22Rv1 (cell line): ENCODE measurements at regions not wholly inside any gene's neighbourhood (a gene's known extent, or its start where the extent isn't known, plus 50 kb on each side); places are given as distances from the start of the nearest gene placed in this dataset.

Experiments used
- H3K27ac ChIP-seq: fragments of 450-650 bp; 2 replicates; pipeline ENCODE4 v1.5.1; 2017
- CTCF ChIP-seq: fragments of 450-650 bp; IDR thresholded peaks from 2 replicates; pipeline ENCODE4 v1.5.1; 2017; ENCODE audit warnings: mild to moderate bottlenecking
- ZFX ChIP-seq: fragments of 450-650 bp; IDR thresholded peaks from 2 replicates; pipeline ENCODE4 v1.6.1; 2017; ENCODE audit warnings: antibody characterized with exemption, borderline replicate concordance

GRCh38 chr1:64388336-64388735, 81.6 kb upstream of the CACHD1 start:
- H3K27ac ChIP-seq, result no peak overlapping the region
- no peak for TF ChIP-seq ZFX
- no peak for TF ChIP-seq CTCF

GRCh38 chr1:64392109-64392508, 77.8 kb upstream of the CACHD1 start:
- TF ChIP-seq CTCF (no peak), ZFX (no peak)

GRCh38 chr1:64393790-64394189, 76.1 kb upstream of the CACHD1 start:
- TF ChIP-seq ZFX, result no peak
- no peak for TF ChIP-seq CTCF
- H3K27ac ChIP-seq, result no peak overlapping the region

More at GRCh38 chr1:64392109-64392508, 77.8 kb upstream of the CACHD1 start:
- no peak overlapping the region for H3K27ac ChIP-seq

GRCh38 chr1:64396817-64397216, 73.1 kb upstream of the CACHD1 start:
- H3K27ac ChIP-seq, result no peak overlapping the region
- TF ChIP-seq ZFX (no peak), CTCF (peak; percentile 10; the same call in 1 of the 2 replicates)

GRCh38 chr1:64397541-64397940, 72.4 kb upstream of the CACHD1 start:
- TF ChIP-seq CTCF, result no peak
- TF ChIP-seq ZFX, result no peak
- no peak overlapping the region for H3K27ac ChIP-seq

GRCh38 chr1:64398936-64399335, 71.0 kb upstream of the CACHD1 start:
- no peak overlapping the region for H3K27ac ChIP-seq
- no peak for TF ChIP-seq CTCF
- no peak for TF ChIP-seq ZFX

- TF ChIP-seq CTCF (no peak), ZFX (no peak)
- H3K27ac ChIP-seq, result no peak overlapping the region
Observed at GRCh38 chr1:64401285-64401684, 68.6 kb upstream of the CACHD1 start.
